ENCODE measurements at regions not wholly inside any gene's neighbourhood (a gene's known extent, or its start where the extent isn't known, plus 50 kb on each side); places are given as distances from the start of the nearest gene placed in this dataset.
"Not testable (repeated sequence)": the region's sequence is repeated elsewhere in the genome, so short reads cannot be mapped to it uniquely, and the experiment has no call there.

DNA sequence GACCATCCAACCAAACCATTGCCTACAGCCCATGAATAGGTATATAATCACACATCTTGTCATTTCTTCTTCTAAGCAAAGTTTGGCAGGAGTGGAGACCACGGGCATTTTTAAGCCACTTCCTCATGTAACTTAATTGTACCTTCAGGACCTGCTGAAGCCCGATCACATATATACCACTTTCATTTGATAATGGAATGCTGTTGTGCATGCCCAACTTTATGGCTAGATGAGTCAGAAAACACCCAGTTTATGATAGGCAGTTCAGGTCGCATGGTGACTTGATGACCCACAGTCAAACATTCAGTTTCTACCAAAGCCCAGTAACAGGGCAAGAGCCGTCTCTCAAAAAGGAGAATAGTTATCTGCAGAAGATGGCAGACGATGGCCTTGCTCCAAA lies 2295.0 kb upstream of the ACO1 start:
- no peak for DNase-seq (ENCODE audit: low read depth in 2 of 2)

DNA sequence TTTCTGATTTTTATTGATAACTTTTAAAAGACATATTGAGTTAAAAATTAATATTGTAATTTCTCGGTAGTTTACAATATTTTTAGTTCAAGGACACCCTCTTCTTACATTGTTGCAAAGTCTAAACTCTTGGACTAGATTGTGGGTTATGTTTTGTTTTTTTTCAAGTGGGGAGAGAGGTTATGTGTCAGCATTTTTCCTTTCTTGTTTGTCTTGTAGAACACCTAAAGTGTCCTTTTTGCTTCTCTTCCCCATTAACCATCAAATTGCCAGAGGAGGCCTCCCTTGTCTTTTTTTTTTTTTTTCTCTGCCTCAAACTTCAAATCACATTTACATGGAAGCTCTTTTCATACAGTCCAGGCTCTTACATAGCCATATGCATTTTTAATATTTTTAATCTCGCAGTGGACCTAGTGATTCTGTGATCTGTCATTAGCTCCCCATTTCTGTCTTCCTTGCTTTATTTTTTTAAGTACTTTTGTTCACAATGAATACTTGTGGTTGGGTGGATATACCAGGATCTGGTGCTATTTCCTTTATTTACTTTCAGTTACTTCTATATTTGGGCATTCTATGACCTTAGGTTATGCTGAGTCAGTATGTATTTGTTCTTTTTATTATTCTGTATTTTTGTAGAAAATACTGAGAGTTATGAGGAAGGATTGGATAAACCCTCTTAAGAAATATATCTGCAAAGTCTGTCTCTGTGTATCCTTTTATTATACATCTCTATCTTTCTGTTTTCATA lies 2280.6 kb upstream of the ACO1 start:
- DNase-seq (ENCODE audit: low read depth in 2 of 2): no peak

DNA sequence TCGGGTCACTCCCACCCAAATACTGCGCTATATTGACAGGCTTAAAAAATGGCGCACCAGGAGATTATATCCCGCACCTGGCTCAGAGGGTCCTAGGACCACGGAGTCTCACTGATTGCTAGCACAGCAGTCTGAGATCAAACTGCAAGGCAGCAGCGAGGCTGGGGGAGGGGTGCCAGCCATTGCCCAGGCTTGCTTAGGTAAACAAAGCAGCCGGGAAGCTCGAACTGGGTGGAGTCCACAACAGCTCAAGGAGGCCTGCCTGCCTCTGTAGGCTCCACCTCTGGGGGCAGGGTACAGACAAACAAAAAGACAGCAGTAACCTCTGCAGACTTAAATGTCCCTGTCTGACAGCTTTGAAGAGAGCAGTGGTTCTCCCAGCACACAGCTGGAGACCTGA lies 2277.3 kb upstream of the ACO1 start:
- not testable (repeated sequence) for DNase-seq (ENCODE audit: low read depth in 2 of 2)

DNA sequence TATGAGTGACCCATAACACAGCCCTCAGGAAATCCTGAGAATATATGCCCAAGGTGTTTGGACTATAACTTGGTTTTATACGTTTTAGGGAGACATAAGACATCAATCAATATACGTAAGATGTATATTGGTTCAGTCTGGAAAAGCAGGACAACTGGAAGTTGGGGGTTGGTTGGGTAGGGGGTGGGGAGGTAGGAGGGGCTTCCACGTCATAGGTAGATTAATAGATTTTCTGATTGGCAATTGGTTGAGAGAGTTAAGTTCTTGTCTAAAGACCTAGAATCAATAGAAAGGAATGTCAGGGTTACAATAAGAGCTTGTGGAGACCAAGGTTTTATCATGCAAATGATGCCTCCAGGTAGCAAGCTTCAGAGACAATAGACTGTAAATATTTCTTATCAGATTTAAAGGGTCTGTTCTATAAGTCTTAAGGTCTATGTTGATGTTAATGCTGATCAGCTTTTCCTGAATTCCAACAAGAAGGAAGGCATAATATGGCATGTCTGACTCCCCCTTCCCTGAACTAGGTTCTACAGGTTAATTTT lies 2267.7 kb upstream of the ACO1 start:
- DNase-seq (ENCODE audit: low read depth in 2 of 2): no peak

DNA sequence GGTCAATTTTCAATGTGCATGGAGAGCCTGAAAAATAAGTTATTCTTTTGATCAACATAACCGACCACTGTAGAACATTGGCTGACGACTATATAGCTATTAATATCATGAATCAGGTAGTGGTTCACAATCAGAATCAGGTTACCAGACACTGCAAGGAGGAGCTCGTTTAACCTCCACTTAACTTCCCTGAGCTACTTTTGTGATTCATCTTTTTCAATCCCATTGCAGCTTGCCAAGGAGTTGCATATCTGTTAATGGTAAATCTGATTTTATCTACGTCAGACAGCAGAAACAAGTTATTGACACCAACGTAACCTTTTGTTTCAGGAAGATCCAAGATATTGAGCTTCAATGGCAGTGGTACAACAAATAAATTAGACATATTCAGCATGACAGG lies 2263.8 kb upstream of the ACO1 start:
- DNase-seq (ENCODE audit: low read depth in 2 of 2): no peak

DNA sequence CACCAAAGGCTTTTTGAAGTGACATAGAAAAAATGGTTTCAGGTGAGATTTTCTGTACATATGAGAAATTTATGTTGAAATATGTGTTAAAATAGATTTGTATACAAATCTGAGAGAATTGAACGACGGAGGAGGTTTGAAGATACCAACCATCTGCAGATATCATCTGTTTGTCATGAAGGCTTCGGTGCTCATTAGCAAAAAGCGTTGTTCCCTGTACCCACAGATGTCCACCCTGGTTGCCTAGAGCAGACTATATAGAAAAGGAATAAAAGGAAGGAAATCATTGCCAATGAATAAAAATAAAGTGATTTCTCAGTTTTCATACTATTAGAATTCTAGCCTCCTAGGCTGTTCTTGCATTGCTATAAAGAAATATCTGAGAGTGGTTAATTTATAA lies 2262.8 kb upstream of the ACO1 start:
- DNase-seq (ENCODE audit: low read depth in 2 of 2): no peak

DNA sequence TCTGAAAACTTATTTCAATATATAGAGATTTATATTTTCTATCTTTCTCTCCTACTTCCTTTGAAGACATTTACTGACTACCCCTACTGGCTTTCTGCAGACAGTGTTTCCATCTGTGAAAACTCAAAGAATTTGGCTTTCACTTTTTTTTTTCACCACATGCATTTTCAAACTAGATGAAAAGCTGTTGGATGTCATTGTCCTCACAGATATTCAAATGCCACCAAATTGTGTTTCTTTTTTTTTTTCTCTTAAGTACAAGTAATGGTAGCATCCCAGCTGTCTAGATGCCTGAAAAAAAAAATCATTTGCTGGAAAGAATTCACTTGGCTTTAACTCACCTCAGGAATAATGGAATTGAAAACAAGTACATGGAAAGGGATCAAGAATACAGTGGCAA lies 2258.6 kb upstream of the ACO1 start:
- DNase-seq (ENCODE audit: low read depth in 2 of 2): no peak

DNA sequence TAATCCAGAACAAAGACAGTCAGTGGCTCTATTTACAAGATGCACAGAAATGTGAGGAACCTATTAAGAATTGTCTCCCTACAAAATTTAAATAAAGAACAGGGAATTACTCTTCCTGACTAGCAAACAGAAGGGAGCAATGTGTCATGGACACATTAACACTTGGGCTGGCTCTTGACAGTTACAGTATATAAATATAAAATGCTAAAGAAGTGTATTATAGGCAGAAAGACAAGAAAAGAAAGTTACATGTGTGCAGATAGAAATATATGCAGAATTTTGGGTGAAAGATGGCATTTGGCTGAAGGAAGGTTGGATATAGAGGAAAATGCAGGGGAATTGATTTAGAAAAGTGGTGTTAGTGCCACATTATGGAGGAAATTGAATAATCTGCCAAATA lies 2257.1 kb upstream of the ACO1 start:
- no peak for DNase-seq (ENCODE audit: low read depth in 2 of 2)

DNA sequence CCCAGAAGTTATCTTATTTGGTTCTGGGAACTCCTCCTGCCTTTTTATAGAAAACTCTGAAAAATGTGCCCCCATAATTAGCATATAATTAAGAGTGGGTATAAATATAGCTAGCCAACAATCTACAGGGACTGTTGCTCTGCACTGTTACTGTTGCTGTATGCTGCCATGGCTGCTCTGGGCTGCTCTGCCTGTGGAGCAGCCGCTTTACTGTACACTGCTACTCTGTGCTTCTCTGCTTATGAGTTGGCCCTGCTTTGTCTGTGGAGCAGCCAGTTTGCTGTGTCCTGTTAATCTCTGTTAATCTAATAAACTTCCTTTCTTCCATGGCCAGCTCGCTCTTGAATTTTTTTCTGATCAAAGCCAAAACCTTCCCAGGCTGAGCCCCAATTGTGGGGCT lies 2244.0 kb upstream of the ACO1 start:
- DNase-seq (ENCODE audit: low read depth in 2 of 2): no peak

DNA sequence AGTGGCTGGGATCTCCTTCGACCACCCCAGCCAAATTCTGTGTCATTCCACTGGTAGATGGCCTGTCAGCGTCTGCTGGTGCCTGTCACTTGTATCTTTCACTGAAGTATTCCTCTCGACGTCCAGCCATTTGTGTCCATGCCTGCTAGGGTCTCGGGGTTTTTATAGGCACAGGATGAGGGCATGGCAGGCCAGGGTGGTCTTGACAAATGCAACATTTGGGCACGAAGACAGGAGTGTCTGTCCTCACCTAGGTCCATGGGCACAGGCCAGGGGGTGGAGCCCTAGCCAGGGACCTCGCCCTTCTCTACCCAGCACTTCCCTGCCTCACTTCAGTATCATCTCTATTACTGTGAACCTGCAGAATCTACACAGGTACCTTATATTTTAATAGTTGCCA lies 2223.9 kb upstream of the ACO1 start:
- no peak for DNase-seq (ENCODE audit: low read depth in 2 of 2)

DNA sequence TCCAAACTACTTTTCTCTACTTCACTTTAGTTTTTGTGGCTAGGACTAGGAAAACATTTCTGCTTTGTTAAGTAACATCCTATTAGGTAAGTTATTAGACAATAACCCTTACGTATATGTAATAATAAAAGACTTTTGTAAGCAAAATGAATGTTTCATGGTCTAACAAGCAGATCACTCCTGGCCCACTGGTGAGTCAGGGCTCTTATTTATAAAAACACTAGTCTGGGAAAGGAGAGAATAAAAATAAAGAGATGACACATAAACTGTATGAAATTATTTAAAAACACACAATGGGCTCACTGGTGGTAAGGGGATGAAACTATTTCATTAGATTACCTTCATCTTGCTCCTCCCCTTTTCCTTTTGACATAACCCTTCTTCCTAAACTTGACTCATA lies 2212.2 kb upstream of the ACO1 start:
- DNase-seq (ENCODE audit: low read depth in 2 of 2): no peak

DNA sequence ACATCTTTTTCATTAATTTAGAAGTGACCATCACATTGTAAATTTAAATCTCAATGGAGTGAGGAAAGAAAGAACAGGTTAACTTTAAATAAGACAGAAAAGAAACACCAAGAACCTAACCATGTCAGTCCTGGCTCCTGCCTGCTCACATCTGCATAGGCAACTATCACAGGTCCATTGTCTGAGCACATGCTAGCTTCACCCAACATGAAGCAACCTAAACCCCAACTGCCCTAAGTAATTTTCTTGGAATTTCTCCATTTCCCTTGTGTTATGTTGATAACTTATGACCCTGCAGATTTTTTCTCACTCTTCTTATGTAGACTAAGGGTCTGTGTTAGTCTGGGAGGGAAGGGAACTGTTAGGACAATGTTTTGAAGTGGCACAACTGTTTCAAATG lies 2205.8 kb upstream of the ACO1 start:
- DNase-seq (ENCODE audit: low read depth in 2 of 2): no peak

DNA sequence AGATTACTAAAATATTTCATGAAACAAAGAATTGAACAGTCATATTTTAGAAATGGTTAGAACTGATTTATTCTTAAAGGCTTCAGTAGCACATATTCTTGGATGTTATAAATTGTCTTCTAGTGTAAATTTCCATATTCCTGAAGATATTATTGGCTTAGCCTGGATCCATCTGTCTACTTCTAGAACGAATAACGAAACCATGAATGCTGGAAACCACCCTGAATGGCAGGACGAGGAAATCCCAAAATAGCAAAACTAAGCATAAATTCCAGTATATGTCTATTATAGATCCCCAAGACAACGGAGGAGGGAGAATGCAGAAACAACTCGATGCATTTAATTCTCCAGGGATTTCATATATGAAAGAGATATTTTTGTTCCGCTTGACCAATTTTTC lies 2191.0 kb upstream of the ACO1 start:
- no peak for DNase-seq (ENCODE audit: low read depth in 2 of 2)

DNA sequence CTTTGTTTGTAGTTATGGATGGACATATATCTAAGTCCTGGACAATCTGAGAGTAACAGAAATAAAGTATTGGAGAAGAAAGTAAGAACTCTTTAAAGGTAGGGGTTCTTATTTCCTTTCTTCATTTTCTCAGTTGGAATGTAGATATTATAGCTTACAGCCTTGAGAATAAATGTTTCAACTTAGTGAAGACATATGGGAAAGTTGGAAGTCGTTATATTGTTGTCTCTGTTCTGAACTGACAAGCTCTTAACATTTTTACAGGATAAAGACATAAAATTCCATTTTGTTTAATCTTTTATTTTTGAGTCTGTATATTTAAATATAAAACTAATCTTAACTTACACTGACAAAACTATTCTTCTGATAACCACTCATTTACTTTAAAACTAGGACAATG lies 2187.5 kb upstream of the ACO1 start:
- no peak for DNase-seq (ENCODE audit: low read depth in 2 of 2)

DNA sequence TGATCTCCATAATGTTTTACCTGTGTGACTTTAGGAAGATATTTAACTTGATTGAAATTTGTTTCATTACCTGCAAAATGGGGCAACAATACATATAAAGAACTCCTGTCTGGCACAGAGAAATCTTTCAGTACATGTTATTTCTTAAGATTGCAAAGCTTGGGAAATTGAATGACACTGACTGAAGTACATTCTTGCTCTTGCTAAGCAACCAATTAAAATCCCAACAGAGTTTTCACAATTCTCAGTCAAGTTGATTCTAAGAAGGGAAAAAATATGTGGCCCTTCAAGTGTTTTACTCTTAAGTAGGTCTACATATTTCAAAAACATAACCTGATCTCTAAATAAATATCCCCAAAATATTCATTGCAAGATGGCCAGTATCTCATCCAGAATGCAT lies 2187.0 kb upstream of the ACO1 start:
- no peak for DNase-seq (ENCODE audit: low read depth in 2 of 2)

DNA sequence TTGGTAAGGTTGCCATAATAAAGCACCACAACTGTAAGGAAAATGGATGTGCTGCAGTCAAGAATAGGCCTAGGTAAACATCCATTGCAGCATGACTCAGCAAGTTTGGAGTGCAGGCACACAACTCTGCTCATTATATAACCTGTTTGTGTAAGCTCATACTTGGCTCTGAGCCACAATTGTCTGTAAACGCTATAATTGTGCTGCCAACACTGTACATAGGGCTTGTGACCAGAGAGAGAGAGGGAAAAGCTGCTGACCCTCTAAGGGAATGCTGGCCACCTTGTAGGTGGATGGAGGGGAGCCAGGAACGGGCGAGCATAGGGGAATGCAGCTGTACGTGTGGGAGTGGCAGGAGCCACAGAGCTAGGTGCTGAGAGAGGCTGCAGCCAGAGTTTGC lies 2186.5 kb upstream of the ACO1 start:
- no peak for DNase-seq (ENCODE audit: low read depth in 2 of 2)

DNA sequence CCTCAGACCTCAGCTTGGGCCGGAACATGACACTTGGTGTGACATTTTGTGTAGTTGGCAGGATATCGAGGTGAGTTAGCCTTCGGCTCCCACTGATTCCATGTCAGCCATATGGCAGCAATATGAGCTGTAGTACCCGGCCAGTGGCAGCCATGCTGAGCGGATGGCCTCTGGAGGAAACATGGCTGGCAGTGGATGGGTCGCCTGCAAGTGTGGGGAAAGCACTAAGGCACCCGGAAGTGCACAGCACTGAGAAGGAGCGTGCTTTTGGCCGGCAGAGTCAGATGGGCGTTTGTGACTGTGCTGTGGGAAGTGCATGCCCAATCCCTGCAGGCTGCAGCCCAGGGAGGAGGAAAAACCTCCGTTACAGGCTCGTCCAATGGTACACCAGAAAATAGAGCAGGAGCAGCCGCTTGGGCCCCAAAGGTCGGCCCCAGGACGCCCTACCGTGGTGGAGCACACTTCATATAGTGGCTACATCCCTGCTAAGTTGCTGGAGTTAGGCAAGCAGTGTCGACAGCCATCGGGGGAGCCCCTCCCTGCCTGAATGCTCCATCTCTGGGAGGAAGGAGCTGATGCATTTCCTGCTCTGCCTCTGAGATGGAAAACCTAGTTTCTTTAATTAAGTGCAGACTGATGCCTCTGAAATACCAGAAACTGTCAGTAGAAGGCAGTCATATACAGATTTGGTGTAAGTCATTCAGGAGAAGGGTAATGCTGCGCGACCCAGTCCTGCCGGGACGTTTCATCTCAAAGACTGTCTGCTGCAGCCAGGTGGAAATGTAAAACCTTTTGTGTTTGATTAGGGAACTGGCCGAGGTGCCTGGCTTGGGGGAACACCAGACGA lies 2185.8 kb upstream of the ACO1 start:
- DNase-seq (ENCODE audit: low read depth in 2 of 2): no peak

DNA sequence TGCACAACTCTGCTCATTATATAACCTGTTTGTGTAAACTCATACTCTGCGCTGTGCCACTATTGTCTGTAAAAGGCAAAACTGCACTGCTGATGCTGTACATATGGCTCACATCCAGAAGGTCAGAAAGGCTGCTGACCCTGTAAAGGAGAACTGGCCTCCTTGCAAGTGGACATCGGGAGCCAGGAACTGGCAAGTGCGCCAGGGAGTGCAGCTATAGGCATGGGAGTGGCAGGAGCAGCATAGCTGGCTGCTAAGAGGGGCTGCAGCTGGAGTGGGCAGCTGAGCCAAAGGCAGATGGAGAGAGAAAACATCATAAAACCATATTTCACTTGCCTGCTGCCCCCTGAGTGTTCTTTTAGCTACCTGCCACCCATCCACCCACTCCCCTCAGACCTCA lies 2183.4 kb upstream of the ACO1 start:
- DNase-seq (ENCODE audit: low read depth in 2 of 2): no peak

DNA sequence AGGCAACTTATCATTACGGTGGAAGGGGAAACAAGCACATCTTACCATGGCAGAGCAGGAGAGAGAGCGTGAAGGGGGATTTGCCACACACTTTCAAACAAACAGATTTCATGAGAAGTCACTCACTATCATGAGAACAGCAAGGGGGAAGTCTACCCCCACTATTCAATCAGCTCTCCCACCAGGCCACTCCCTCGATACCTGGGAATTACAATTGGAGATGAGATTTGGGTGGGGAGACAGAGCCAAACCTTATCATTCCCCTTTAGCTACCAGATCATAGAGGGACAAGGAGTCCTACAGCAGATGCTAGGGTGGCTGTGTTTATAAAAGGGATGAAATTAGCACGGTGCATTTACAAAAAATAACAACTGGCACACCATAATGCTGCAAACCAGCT lies 2149.4 kb upstream of the ACO1 start:
- DNase-seq (ENCODE audit: low read depth in 2 of 2): no peak

DNA sequence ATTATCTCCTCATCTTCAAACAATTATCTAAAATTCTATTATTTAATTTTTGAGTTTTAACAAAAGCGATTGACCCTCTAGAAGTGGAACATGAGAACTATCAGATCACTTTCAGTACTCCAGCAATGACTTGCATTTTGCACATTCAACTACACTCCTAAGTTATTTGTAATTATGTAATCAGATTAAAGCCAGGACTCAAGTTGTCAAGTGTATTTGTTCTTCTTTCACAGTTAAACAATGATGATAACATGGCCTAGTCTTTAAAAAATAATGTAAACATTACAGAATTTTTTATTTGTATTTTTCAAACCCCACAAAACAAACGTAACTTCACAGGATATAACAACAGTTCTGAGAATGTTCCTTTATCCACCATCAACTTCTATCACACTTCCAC lies 2148.9 kb upstream of the ACO1 start:
- DNase-seq (ENCODE audit: low read depth in 2 of 2): no peak

DNA sequence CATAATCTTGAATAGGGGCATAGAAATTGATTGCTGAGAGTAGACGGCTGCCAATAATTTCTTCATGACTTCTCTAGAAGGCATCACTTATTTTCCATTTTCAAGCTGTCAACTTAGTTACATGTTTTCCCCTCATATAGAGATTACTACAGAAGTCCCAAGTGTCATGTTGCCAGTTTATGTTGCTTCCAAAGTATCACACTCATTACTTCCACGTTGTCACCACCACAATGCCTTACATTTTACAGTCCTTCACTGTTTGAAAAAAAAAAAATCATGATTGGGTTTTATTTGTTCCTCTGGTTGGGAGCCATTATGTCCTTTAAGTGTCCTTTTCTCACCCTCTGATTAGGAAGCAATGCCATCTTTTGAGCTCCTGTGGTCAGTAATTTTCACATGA lies 2144.6 kb upstream of the ACO1 start:
- no peak for DNase-seq (ENCODE audit: low read depth in 2 of 2)

DNA sequence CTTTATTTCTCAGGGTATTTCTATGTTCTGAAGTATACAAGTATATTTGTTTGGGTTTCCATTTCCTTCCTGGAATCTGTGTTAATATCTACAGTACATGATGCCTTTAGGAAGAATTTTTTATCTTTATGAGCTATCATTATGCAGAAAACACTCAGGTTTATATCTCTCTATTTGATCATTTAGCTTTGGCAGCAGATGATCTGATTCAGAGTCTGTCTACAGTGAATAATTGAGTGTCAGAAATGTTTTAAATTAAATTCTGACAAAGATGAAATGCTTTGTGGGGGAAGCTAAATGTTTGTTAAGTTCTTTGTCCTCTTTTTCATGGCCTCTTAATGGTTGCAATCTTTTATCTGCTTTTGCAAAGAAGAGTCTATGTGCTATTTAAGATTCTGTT lies 2141.0 kb upstream of the ACO1 start:
- no peak for DNase-seq (ENCODE audit: low read depth in 2 of 2)

DNA sequence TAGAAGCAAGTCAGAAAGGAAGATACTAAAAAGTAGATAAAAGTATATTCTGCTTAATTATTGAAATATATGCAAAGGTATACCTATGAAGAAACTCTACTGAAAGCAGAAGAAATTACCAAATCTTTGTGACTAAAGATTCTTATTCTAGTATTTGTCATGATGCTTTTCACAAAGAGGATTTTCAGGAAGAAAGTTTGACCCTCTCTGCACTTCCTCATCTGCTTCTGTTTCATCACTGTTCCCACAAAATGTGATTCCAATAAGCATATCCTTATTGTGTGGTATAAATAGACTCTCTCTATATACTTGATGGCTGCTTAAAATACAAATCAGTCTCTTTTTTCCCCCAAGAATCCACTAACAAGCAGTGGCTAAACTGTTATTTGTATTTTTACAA lies 2139.6 kb upstream of the ACO1 start:
- DNase-seq (ENCODE audit: low read depth in 2 of 2): no peak

Data from stimulated activated CD4-positive, alpha-beta T cell treated with anti-CD3 and anti-CD28 coated beads, Interleukin-15, amount 100 ng/mL, for 48 hours (primary cell).